ENCODE measurements at regions not wholly inside any gene's neighbourhood (a gene's known extent, or its start where the extent isn't known, plus 50 kb on each side); places are given as distances from the start of the nearest gene placed in this dataset.
"Not testable (repeated sequence)": the region's sequence is repeated elsewhere in the genome, so short reads cannot be mapped to it uniquely, and the experiment has no call there.

- no peak for DNase-seq
These were observed 145.6 kb upstream of the NPY start for GRCh38 chr7:24138343-24138742.

GRCh38 chr7:24140001-24140400 lies 144.0 kb upstream of the NPY start:
- DNase-seq, result no peak

GRCh38 chr7:24141874-24142509 lies 142.0 kb upstream of the NPY start:
- peak; percentile 36 for DNase-seq

- no peak for DNase-seq
These were observed 140.4 kb upstream of the NPY start for GRCh38 chr7:24143547-24143946.

- DNase-seq, result no peak
These were observed 132.0 kb upstream of the NPY start for GRCh38 chr7:24151944-24152343.

GRCh38 chr7:24152356-24152755 lies 131.6 kb upstream of the NPY start:
- no peak for DNase-seq

- DNase-seq, result no peak
These were observed 131.0 kb upstream of the NPY start for GRCh38 chr7:24152877-24153472.

- no peak for DNase-seq
These were observed 126.3 kb upstream of the NPY start for GRCh38 chr7:24157666-24158065.

GRCh38 chr7:24158975-24159374 lies 125.0 kb upstream of the NPY start:
- no peak for DNase-seq

GRCh38 chr7:24164401-24164800 lies 119.6 kb upstream of the NPY start:
- DNase-seq, result no peak

- DNase-seq, result no peak
These were observed 114.8 kb upstream of the NPY start for GRCh38 chr7:24169077-24169624.

- not testable (repeated sequence) for DNase-seq
These were observed 112.0 kb upstream of the NPY start for GRCh38 chr7:24171951-24172350.

- no peak for DNase-seq
These were observed 111.1 kb upstream of the NPY start for GRCh38 chr7:24172856-24173255.

- no peak for DNase-seq
These were observed 108.4 kb upstream of the NPY start for GRCh38 chr7:24175603-24176002.

GRCh38 chr7:24178811-24179570 lies 105.0 kb upstream of the NPY start:
- no peak for DNase-seq

GRCh38 chr7:24191362-24191761 lies 92.6 kb upstream of the NPY start:
- DNase-seq, result no peak

- DNase-seq, result no peak
These were observed 91.9 kb upstream of the NPY start for GRCh38 chr7:24192053-24192452.

- DNase-seq, result no peak
These were observed 91.3 kb upstream of the NPY start for GRCh38 chr7:24192691-24193090.

GRCh38 chr7:24197852-24198251 lies 86.1 kb upstream of the NPY start:
- no peak for DNase-seq

- no peak for DNase-seq
These were observed 84.0 kb upstream of the NPY start for GRCh38 chr7:24199978-24200377.

- DNase-seq, result no peak
These were observed 83.5 kb upstream of the NPY start for GRCh38 chr7:24200407-24200966.

GRCh38 chr7:24201226-24201625 lies 82.8 kb upstream of the NPY start:
- DNase-seq, result no peak

- no peak for DNase-seq
These were observed 71.9 kb upstream of the NPY start for GRCh38 chr7:24212073-24212472.

- DNase-seq, result no peak
These were observed 70.7 kb upstream of the NPY start for GRCh38 chr7:24213311-24213710.
